22Rv1 (cell line): ENCODE measurements at regions not wholly inside any gene's neighbourhood (a gene's known extent, or its start where the extent isn't known, plus 50 kb on each side); places are given as distances from the start of the nearest gene placed in this dataset.

Experiments used
- ZFX ChIP-seq: fragments of 450-650 bp; IDR thresholded peaks from 2 replicates; pipeline ENCODE4 v1.6.1; 2017; ENCODE audit warnings: antibody characterized with exemption, borderline replicate concordance
- TF ChIP-seq, protein P1 (sequence below): fragments of 450-650 bp; IDR thresholded peaks from 2 replicates; pipeline ENCODE4 v1.5.1; 2017; ENCODE audit warnings: mild to moderate bottlenecking

- TF ChIP-seq, protein P1, sequence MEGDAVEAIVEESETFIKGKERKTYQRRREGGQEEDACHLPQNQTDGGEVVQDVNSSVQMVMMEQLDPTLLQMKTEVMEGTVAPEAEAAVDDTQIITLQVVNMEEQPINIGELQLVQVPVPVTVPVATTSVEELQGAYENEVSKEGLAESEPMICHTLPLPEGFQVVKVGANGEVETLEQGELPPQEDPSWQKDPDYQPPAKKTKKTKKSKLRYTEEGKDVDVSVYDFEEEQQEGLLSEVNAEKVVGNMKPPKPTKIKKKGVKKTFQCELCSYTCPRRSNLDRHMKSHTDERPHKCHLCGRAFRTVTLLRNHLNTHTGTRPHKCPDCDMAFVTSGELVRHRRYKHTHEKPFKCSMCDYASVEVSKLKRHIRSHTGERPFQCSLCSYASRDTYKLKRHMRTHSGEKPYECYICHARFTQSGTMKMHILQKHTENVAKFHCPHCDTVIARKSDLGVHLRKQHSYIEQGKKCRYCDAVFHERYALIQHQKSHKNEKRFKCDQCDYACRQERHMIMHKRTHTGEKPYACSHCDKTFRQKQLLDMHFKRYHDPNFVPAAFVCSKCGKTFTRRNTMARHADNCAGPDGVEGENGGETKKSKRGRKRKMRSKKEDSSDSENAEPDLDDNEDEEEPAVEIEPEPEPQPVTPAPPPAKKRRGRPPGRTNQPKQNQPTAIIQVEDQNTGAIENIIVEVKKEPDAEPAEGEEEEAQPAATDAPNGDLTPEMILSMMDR: no peak
- TF ChIP-seq ZFX: no peak
These were observed 91.9 kb upstream of the ZFP42 start for GRCh38 chr4:187903700-187904099.
